H1 (cell line): ENCODE measurements at regions not wholly inside any gene's neighbourhood (a gene's known extent, or its start where the extent isn't known, plus 50 kb on each side); places are given as distances from the start of the nearest gene placed in this dataset.
A peak's percentile ranks its signal among the peaks of the same experiment; 100 is the strongest.

ENCODE experiments used
- CTCF ChIA-PET: fragments of 300-600 bp; sonication (Branson Sonifier 250); formaldehyde crosslinking; loops from one replicate; lab custom pipeline; 2021; ENCODE audit not compliant: partially characterized antibody; lab: Charles Lee
- POLR2A ChIA-PET: fragments of 300-600 bp; sonication (Branson Sonifier 250); formaldehyde crosslinking; loops from one replicate; lab custom pipeline; 2021; ENCODE audit warnings: inconsistent platforms; ENCODE audit not compliant: partially characterized antibody; lab: Charles Lee
- DNase-seq, 2 experiments: peaks; one replicate each; pipeline versions ENCODE4 v3.0.0 to v3.0.0-alpha.2; 2010 to 2022; ENCODE audit warnings: low spot score in 2 of 2, low read depth in 1 of 2, mixed read lengths in 1 of 2
- FAIRE-seq: peaks from 2 replicates; lab custom pipeline; 2011; peaks lifted over from hg19 to GRCh38; lab: Jason Lieb, UNC
- H2AFZ ChIP-seq: 2 replicates; pipeline ENCODE4 v1.8.1; 2012; ENCODE audit warnings: low read length, inconsistent platforms
- H2AK5ac ChIP-seq: 2 replicates; pipeline ENCODE4 v1.6.1; 2013; ENCODE audit warnings: low read depth, low read length
- H2BK120ac ChIP-seq: replicated peaks from 2 replicates; pipeline ENCODE3; 2013; ENCODE audit warnings: low read depth, low read length, inconsistent platforms
- H2BK12ac ChIP-seq: 2 replicates; pipeline ENCODE4 v1.6.1; 2013; ENCODE audit warnings: low read depth, low read length
- H2BK15ac ChIP-seq: 2 replicates; pipeline ENCODE4 v1.6.1; 2013; ENCODE audit warnings: low read length
- H2BK20ac ChIP-seq: 2 replicates; pipeline ENCODE4 v1.6.1; 2013; ENCODE audit warnings: low read length
- H2BK5ac ChIP-seq: 2 replicates; pipeline ENCODE4 v1.6.1; 2013; ENCODE audit warnings: low read depth, low read length
- H3K14ac ChIP-seq: 2 replicates; pipeline ENCODE4 v1.6.1; 2013; ENCODE audit warnings: inconsistent platforms; ENCODE audit not compliant: insufficient read length
- H3K18ac ChIP-seq: 2 replicates; pipeline ENCODE4 v1.6.1; 2013; ENCODE audit warnings: low read length; ENCODE audit errors: extremely low read depth
- H3K23ac ChIP-seq: 2 replicates; pipeline ENCODE4 v1.6.1; 2013; ENCODE audit warnings: inconsistent platforms; ENCODE audit not compliant: insufficient read length
- H3K23me2 ChIP-seq: 2 replicates; pipeline ENCODE4 v1.6.1; 2013; ENCODE audit warnings: low read depth, low read length
- H3K27ac ChIP-seq: 2 replicates; pipeline ENCODE4 v1.6.1; 2011; ENCODE audit warnings: low read depth, low read length, inconsistent platforms
- H3K27me3 ChIP-seq, 4 experiments: replicated peaks in 1 of 4; 1 replicate in 1 of 4; 2 replicates in 3 of 4; pipeline versions ENCODE4 v1.6.1 to v1.8.1; 2011 to 2013; ENCODE audit warnings: low read length in 3 of 4, mild to moderate bottlenecking in 3 of 4, inconsistent platforms in 2 of 4, mixed read lengths in 2 of 4, moderate library complexity in 1 of 4; ENCODE audit not compliant: control insufficient read depth in 3 of 4, insufficient read depth in 3 of 4; ENCODE audit errors: extremely low read depth in 1 of 4
- H3K36me3 ChIP-seq, 4 experiments: 2 replicates each; pipeline versions ENCODE4 v1.6.1 to v1.8.1; 2011 to 2013; ENCODE audit warnings: mild to moderate bottlenecking in 4 of 4, low read length in 3 of 4, moderate library complexity in 2 of 4, control low read depth in 1 of 4, inconsistent platforms in 1 of 4; ENCODE audit not compliant: insufficient read depth in 4 of 4, control insufficient read depth in 2 of 4
- H3K4ac ChIP-seq: replicated peaks from 2 replicates; pipeline ENCODE3; 2013; ENCODE audit warnings: low read length, low read depth, mixed read lengths, inconsistent platforms; ENCODE audit not compliant: insufficient read length
- H3K4me1 ChIP-seq, 4 experiments: replicated peaks in 1 of 4; 1 replicate in 1 of 4; 2 replicates in 3 of 4; pipeline versions ENCODE4 v1.6.1 to v1.8.1; 2011 to 2013; ENCODE audit warnings: low read length in 3 of 4, inconsistent platforms in 2 of 4, mixed read lengths in 1 of 4; ENCODE audit not compliant: insufficient read depth in 4 of 4, control insufficient read depth in 3 of 4
- H3K4me2 ChIP-seq, 2 experiments: 2 replicates each; pipeline versions ENCODE4 v1.6.1 to v1.8.1; 2011 to 2013; ENCODE audit warnings: low read depth in 2 of 2, low read length in 2 of 2, control low read depth in 1 of 2, inconsistent platforms in 1 of 2, mild to moderate bottlenecking in 1 of 2; ENCODE audit not compliant: insufficient read depth in 1 of 2
- H3K4me3 ChIP-seq, 4 experiments: fragments of 200-600, 300-600 bp in 1 of 4; sonication (generic), shearing (Covaris generic), sonication (Bioruptor Twin) in 1 of 4; 2 replicates each; pipeline versions ENCODE4 v1.5.1 to v1.8.1; 2011 to 2016; ENCODE audit warnings: low read length in 4 of 4, low read depth in 3 of 4, control low read depth in 2 of 4, inconsistent platforms in 2 of 4, mild to moderate bottlenecking in 2 of 4, mixed read lengths in 1 of 4, moderate library complexity in 1 of 4; ENCODE audit not compliant: insufficient read depth in 2 of 4; ENCODE audit errors: extremely low read depth in 1 of 4
- H3K56ac ChIP-seq: replicated peaks from 2 replicates; pipeline ENCODE3; 2013; ENCODE audit warnings: low read depth, mild to moderate bottlenecking, mixed read lengths, low read length, inconsistent platforms; ENCODE audit not compliant: insufficient read length
- H3K79me1 ChIP-seq: 2 replicates; pipeline ENCODE4 v1.6.1; 2013; ENCODE audit warnings: low read depth, low read length, control low read depth
- H3K79me2 ChIP-seq, 2 experiments: 2 replicates each; pipeline versions ENCODE4 v1.6.1 to v1.8.1; 2012 to 2013; ENCODE audit warnings: low read length in 2 of 2, mild to moderate bottlenecking in 2 of 2, inconsistent platforms in 1 of 2; ENCODE audit not compliant: insufficient read depth in 2 of 2, control insufficient read depth in 1 of 2
- H3K9ac ChIP-seq, 4 experiments: replicated peaks in 1 of 4; 1 replicate in 1 of 4; 2 replicates in 3 of 4; pipeline versions ENCODE4 v1.6.1 to v1.8.1; 2011 to 2013; ENCODE audit warnings: low read depth in 3 of 4, low read length in 3 of 4, control low read depth in 2 of 4, mild to moderate bottlenecking in 2 of 4, moderate library complexity in 2 of 4, inconsistent platforms in 1 of 4; ENCODE audit errors: extremely low read depth in 1 of 4
- H3K9me3 ChIP-seq, 2 experiments: 2 replicates each; pipeline versions ENCODE4 v1.6.1 to v1.8.1; 2012 to 2013; ENCODE audit warnings: mild to moderate bottlenecking in 2 of 2, moderate library complexity in 2 of 2, control low read depth in 1 of 2, inconsistent platforms in 1 of 2, low read depth in 1 of 2, low read length in 1 of 2, mixed read lengths in 1 of 2; ENCODE audit not compliant: insufficient read depth in 2 of 2
- H4K20me1 ChIP-seq, 2 experiments: replicated peaks in 1 of 2; 2 replicates each; pipeline versions ENCODE3 to v1.8.1; 2011 to 2013; ENCODE audit warnings: inconsistent platforms in 2 of 2, low read length in 2 of 2, mild to moderate bottlenecking in 1 of 2; ENCODE audit not compliant: insufficient read depth in 2 of 2, control insufficient read depth in 1 of 2
- H4K5ac ChIP-seq: 2 replicates; pipeline ENCODE4 v1.6.1; 2013; ENCODE audit warnings: low read length, low read depth, mixed read lengths, inconsistent platforms; ENCODE audit not compliant: insufficient read length
- H4K8ac ChIP-seq: 2 replicates; pipeline ENCODE4 v1.8.0; 2013; ENCODE audit warnings: mild to moderate bottlenecking, moderate library complexity, low read length, inconsistent platforms; ENCODE audit not compliant: insufficient read depth; ENCODE audit errors: extremely low read depth
- H4K91ac ChIP-seq: replicated peaks from 2 replicates; pipeline ENCODE3; 2013; ENCODE audit warnings: low read length, mixed read lengths, inconsistent platforms; ENCODE audit not compliant: insufficient read length
- CHD1 ChIP-seq: IDR thresholded peaks from 2 replicates; pipeline ENCODE4 v1.6.1; 2012; ENCODE audit warnings: low read depth, low read length, improper control_type of control experiment
- CTCF ChIP-seq, 3 experiments: IDR thresholded peaks; 1 replicate in 2 of 3; 2 replicates in 1 of 3; pipeline versions ENCODE4 v1.5.1 to v1.6.1; 2011; ENCODE audit warnings: low read length in 3 of 3, mild to moderate bottlenecking in 3 of 3, inconsistent platforms in 2 of 3, low read depth in 1 of 3, moderate library complexity in 1 of 3; ENCODE audit not compliant: insufficient read depth in 1 of 3; ENCODE audit errors: control extremely low read depth in 1 of 3
- EGR1 ChIP-seq: IDR thresholded peaks from 2 replicates; pipeline ENCODE4 v1.6.1; 2011; ENCODE audit warnings: low read depth, low read length, borderline replicate concordance
- FOSL1 ChIP-seq: IDR thresholded peaks from 2 replicates; pipeline ENCODE4 v1.6.1; 2011; ENCODE audit warnings: mild to moderate bottlenecking, low read depth, low read length, moderate library complexity; ENCODE audit not compliant: insufficient read depth
- RAD21 ChIP-seq, 2 experiments: IDR thresholded peaks in 1 of 2; conservative IDR thresholded peaks in 1 of 2; 2 replicates each; pipeline ENCODE4 v1.6.1; 2011; ENCODE audit warnings: low read depth in 2 of 2, low read length in 2 of 2, improper control_type of control experiment in 1 of 2, inconsistent platforms in 1 of 2, mild to moderate bottlenecking in 1 of 2, moderate library complexity in 1 of 2
- SUZ12 ChIP-seq: fragments of 200-600 bp; sonication (generic); IDR thresholded peaks from 2 replicates; pipeline ENCODE4 v1.6.1; 2012; ENCODE audit warnings: mild to moderate bottlenecking, inconsistent platforms, low read length, moderate library complexity, mixed read lengths
- TCF12 ChIP-seq: IDR thresholded peaks from 2 replicates; pipeline ENCODE4 v1.6.1; 2011; ENCODE audit warnings: low read depth, mild to moderate bottlenecking, low read length
- WGBS, 2 experiments: shearing (Covaris generic) in 1 of 2; methylation state at CpG; one replicate each; pipeline versions ENCODE4 v1.1.6 to v1.1.7; 2013 to 2015; ENCODE audit warnings: low lambda C conversion rate in 2 of 2, mixed read lengths in 2 of 2, inconsistent platforms in 1 of 2, low coverage in 1 of 2, missing lambda C conversion rate in 1 of 2; ENCODE audit not compliant: insufficient replicate concordance in 2 of 2, insufficient coverage in 1 of 2, insufficient read length in 1 of 2; ENCODE audit errors: extremely low coverage in 1 of 2, missing lambda C conversion rate in 1 of 2; 5-methylcytosine and 5-hydroxymethylcytosine counted together

- Histone ChIP-seq H3K79me2 (no peaks in the 10 kb centered on the region), H2AFZ (no peak overlapping the region), H3K36me3 (no peaks in the 10 kb centered on the region), H3K79me1 (no peaks in the 10 kb centered on the region), H3K23me2 (no peaks in the 10 kb centered on the region), H3K9ac (no peak overlapping the region), H2AK5ac (no peak overlapping the region), H4K5ac (no peak overlapping the region), H3K14ac (no peak overlapping the region), H4K20me1 (no peaks in the 10 kb centered on the region), H2BK5ac (no peak overlapping the region), H3K23ac (no peak overlapping the region), H2BK20ac (no peak overlapping the region), H3K56ac (no peak overlapping the region), H3K4ac (no peak overlapping the region), H2BK15ac (no peak overlapping the region), H3K4me2 (no peak overlapping the region), H3K18ac (no peak overlapping the region), H3K27ac (no peak overlapping the region), H4K8ac (no peak overlapping the region), H4K91ac (no peak overlapping the region), H3K9me3 (no peaks in the 10 kb centered on the region), H2BK12ac (no peak overlapping the region), H3K4me3 (no peak overlapping the region), H3K4me1 (no peaks in the 10 kb centered on the region), H2BK120ac (no peak overlapping the region), H3K27me3 (no peaks in the 10 kb centered on the region)
- no peak for DNase-seq
- CTCF ChIA-PET = interaction anchor here (0.7 to 0.8 kb wide), 2 partner anchors 18 to 22 kb away, joined by 3 read pairs; no protein-coding TSS in a partner anchor
- WGBS, 2 experiments = 57% methylated on average over 3 of the region's 3 CpGs; no CpG with 5 or more reads in 1 of the 2 experiments
- no peak for FAIRE-seq
- no peak for TF ChIP-seq SUZ12
- TF ChIP-seq EGR1 = no peak
- no peak for TF ChIP-seq TCF12
- TF ChIP-seq CTCF (IDR thresholded peaks at IDR 0.05; ENCODE audit: control extremely low read depth in 1 of 3, insufficient read depth in 1 of 3, low read depth in 1 of 3, low read length in 3 of 3) = peak in 2 of 3 experiments; percentile 16 to 42; a peak in 2 of 4 replicates
- no peak for TF ChIP-seq FOSL1
- TF ChIP-seq CHD1 = no peak
- peak in 1 of 2 experiments; percentile 15; a peak in 1 of 4 replicates for TF ChIP-seq RAD21 (IDR thresholded peaks at IDR 0.05 in 1 of 2, conservative IDR thresholded peaks at IDR 0.05 in 1 of 2; ENCODE audit: low read depth in 2 of 2, low read length in 2 of 2)
- POLR2A ChIA-PET = no interaction called here
Measured at GRCh38 chr4:158065176-158065575, 107.6 kb downstream of the GASK1B start.
